AG10803 (cell line): ENCODE measurements at regions not wholly inside any gene's neighbourhood (a gene's known extent, or its start where the extent isn't known, plus 50 kb on each side); places are given as distances from the start of the nearest gene placed in this dataset.

ENCODE experiments used
- DNase-seq: peaks from one replicate; pipeline ENCODE4 v3.0.0; 2010; ENCODE audit warnings: low read depth
- H3K4me3 ChIP-seq: 2 replicates; pipeline ENCODE4 v1.5.1; 2011; ENCODE audit warnings: mild to moderate bottlenecking, low read length, control low read depth
- CTCF ChIP-seq: conservative IDR thresholded peaks from 2 replicates; pipeline ENCODE4 v1.5.1; 2011; ENCODE audit warnings: mild to moderate bottlenecking, low read length, control low read depth, inconsistent platforms

GRCh38 chr12:113622410-113622809 is 150.7 kb upstream of the LHX5 start:
- no peak for TF ChIP-seq CTCF
- H3K4me3 ChIP-seq: no peak overlapping the region
- DNase-seq: no peak

- DNase-seq: no peak
- H3K4me3 ChIP-seq: no peak overlapping the region
- TF ChIP-seq CTCF: no peak
These were observed 148.8 kb upstream of the LHX5 start for GRCh38 chr12:113620437-113620976.

GRCh38 chr12:113619202-113619601 is 147.5 kb upstream of the LHX5 start:
- TF ChIP-seq CTCF: no peak
- no peak for DNase-seq

DNA sequence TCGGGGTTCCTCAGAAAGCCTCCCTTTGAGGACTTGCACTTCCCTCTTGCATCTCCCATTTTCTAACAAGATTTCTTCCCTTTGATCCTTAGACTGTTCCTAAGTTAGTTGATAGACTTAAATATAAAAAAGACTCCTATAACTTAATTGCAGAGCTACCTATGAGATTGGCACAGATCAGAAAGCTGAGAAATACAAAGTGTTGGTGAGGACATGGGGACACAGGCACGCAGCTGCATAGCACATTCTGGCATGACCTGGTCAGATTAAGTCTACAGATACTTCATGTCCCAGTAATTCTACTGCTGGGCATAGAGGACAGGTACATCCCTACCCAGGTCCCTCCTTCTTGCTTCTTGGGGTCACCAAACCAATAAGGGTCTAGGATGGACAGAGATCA is 141.7 kb upstream of the LHX5 start:
- H3K4me3 ChIP-seq: no peak overlapping the region
- no peak for TF ChIP-seq CTCF
- DNase-seq: no peak

More at GRCh38 chr12:113619202-113619601, 147.5 kb upstream of the LHX5 start:
- H3K4me3 ChIP-seq: no peak overlapping the region

DNA sequence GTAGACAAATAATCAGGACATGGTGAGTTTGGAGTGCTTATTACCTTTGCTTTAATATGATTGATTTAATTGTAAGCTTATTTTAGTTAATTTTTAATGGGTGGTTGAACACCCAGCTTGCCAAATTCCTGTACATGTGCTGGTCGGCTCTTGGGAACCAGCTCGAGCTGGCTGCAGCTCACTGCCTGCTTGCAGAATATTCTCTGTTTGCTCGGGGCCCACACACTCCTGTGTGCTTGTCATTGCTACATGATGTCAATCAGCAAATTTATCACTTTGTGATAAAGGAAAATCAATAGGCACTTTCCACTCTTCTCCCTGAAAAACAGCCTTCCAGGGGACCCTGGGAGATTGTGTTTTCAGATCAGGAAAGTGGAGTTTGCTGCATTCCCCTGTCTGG is 141.1 kb upstream of the LHX5 start:
- no peak for DNase-seq
- H3K4me3 ChIP-seq: no peak overlapping the region
- no peak for TF ChIP-seq CTCF

GRCh38 chr12:113612076-113612728 is 140.5 kb upstream of the LHX5 start:
- no peak overlapping the region for H3K4me3 ChIP-seq
- no peak for DNase-seq
- no peak for TF ChIP-seq CTCF

GRCh38 chr12:113611652-113612051 is 140.0 kb upstream of the LHX5 start:
- no peak overlapping the region for H3K4me3 ChIP-seq
- no peak for DNase-seq
- TF ChIP-seq CTCF: no peak
